ENCODE measurements at regions not wholly inside any gene's neighbourhood (a gene's known extent, or its start where the extent isn't known, plus 50 kb on each side); places are given as distances from the start of the nearest gene placed in this dataset.

DNA sequence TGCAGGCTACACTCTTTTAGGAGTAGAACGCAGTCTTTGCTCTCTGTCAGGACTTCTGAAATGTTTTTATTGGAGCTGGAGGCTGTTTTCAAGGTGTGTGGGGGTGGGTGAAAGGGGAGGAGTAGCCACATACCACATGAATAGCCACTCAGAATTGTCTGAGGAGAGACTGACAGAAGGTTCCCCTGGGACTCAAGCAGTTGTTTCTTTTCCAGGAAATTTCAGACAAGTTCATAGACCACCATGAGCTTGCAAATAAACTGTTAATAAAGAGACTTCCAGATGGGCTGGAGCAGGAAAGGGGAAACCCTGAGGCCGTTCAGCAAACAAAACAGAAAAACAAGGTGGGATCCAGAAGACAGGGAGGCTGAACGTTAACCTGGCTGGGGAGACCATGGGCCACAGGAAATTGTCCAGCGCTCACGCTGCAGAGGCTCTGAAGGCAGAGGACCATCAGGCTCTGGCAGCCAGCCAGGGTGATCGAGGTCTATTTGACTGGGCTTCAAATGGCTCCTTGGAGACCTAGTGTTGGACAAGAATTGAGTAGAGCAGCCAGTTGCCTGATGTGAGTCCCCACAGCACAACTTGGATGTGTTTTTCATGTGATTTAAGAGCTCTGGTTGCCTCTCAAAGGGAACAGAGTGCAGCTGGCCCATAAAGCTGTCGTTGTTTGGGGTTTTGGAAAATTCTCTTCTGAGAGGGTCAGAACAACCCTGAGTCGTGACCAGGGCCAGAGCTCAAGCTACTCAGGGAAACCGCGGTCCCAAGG lies 159.2 kb upstream of the RAI14 start:
- TF ChIP-seq CTCF (IDR thresholded peaks at IDR 0.05; ENCODE audit: insufficient read depth, low read length): no peak
- TF ChIP-seq GABPA (IDR thresholded peaks at IDR 0.05; ENCODE audit: low read depth): no peak
- TF ChIP-seq, protein P1, sequence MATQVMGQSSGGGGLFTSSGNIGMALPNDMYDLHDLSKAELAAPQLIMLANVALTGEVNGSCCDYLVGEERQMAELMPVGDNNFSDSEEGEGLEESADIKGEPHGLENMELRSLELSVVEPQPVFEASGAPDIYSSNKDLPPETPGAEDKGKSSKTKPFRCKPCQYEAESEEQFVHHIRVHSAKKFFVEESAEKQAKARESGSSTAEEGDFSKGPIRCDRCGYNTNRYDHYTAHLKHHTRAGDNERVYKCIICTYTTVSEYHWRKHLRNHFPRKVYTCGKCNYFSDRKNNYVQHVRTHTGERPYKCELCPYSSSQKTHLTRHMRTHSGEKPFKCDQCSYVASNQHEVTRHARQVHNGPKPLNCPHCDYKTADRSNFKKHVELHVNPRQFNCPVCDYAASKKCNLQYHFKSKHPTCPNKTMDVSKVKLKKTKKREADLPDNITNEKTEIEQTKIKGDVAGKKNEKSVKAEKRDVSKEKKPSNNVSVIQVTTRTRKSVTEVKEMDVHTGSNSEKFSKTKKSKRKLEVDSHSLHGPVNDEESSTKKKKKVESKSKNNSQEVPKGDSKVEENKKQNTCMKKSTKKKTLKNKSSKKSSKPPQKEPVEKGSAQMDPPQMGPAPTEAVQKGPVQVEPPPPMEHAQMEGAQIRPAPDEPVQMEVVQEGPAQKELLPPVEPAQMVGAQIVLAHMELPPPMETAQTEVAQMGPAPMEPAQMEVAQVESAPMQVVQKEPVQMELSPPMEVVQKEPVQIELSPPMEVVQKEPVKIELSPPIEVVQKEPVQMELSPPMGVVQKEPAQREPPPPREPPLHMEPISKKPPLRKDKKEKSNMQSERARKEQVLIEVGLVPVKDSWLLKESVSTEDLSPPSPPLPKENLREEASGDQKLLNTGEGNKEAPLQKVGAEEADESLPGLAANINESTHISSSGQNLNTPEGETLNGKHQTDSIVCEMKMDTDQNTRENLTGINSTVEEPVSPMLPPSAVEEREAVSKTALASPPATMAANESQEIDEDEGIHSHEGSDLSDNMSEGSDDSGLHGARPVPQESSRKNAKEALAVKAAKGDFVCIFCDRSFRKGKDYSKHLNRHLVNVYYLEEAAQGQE (IDR thresholded peaks at IDR 0.05; ENCODE audit: insufficient replicate concordance, low read depth): no peak

Data from HL-60 (cell line).